Liver (tissue), 8 donors: ENCODE measurements at regions not wholly inside any gene's neighbourhood (a gene's known extent, or its start where the extent isn't known, plus 50 kb on each side); places are given as distances from the start of the nearest gene placed in this dataset.

ENCODE experiments used
- DNase-seq: peaks from one replicate; pipeline ENCODE4 v3.0.0-alpha.2; 2017; ENCODE audit warnings: low spot score
- H3K27ac ChIP-seq, 2 donors: one replicate each; pipeline ENCODE4 v1.7.0; 2013; ENCODE audit warnings: inconsistent platforms in 2 of 2, low read length in 2 of 2, control low read depth in 1 of 2, low read depth in 1 of 2, mild to moderate bottlenecking in 1 of 2
- H3K27me3 ChIP-seq, 4 donors: one replicate each; pipeline versions ENCODE4 v1.6.1 to v1.7.0; 2013; ENCODE audit warnings: low read length in 3 of 4, inconsistent platforms in 1 of 4, mild to moderate bottlenecking in 1 of 4, moderate library complexity in 1 of 4; ENCODE audit not compliant: control insufficient read depth in 4 of 4, insufficient read depth in 4 of 4
- H3K36me3 ChIP-seq, 4 donors: one replicate each; pipeline versions ENCODE4 v1.6.1 to v1.7.0; 2013; ENCODE audit warnings: low read length in 3 of 4, mild to moderate bottlenecking in 3 of 4, low read depth in 1 of 4, moderate library complexity in 1 of 4; ENCODE audit not compliant: control insufficient read depth in 4 of 4, insufficient read depth in 3 of 4
- H3K4me1 ChIP-seq, 4 donors: one replicate each; pipeline versions ENCODE4 v1.6.1 to v1.7.0; 2013; ENCODE audit warnings: low read length in 3 of 4, mild to moderate bottlenecking in 3 of 4, moderate library complexity in 1 of 4; ENCODE audit not compliant: control insufficient read depth in 4 of 4, insufficient read depth in 4 of 4
- H3K4me3 ChIP-seq, 3 donors: one replicate each; pipeline versions ENCODE4 v1.6.1 to v1.7.0; 2013; ENCODE audit warnings: low read length in 3 of 3, control low read depth in 1 of 3, low read depth in 1 of 3, mild to moderate bottlenecking in 1 of 3
- H3K9ac ChIP-seq, 2 donors: one replicate each; pipeline ENCODE4 v1.7.0; 2013; ENCODE audit warnings: low read length in 2 of 2, mild to moderate bottlenecking in 2 of 2, moderate library complexity in 2 of 2, control low read depth in 1 of 2, low read depth in 1 of 2
- H3K9me3 ChIP-seq, 4 donors: one replicate each; pipeline versions ENCODE4 v1.6.1 to v1.7.0; 2013; ENCODE audit warnings: low read length in 3 of 4; ENCODE audit not compliant: control insufficient read depth in 4 of 4
- ATF3 ChIP-seq: IDR thresholded peaks from 2 replicates; pipeline ENCODE4 v1.6.1; 2016; ENCODE audit warnings: antibody characterized with exemption
- CTCF ChIP-seq: fragments of 150-350 bp; IDR thresholded peaks from 2 replicates; pipeline ENCODE4 v1.5.1; 2017; ENCODE audit warnings: improper control_type of control experiment, low read depth, low read length; ENCODE audit not compliant: missing input control
- EGR1 ChIP-seq, 2 donors: IDR thresholded peaks; 2 replicates each; pipeline ENCODE4 v1.6.1; 2016 to 2018; ENCODE audit warnings: antibody characterized with exemption in 2 of 2, low read depth in 2 of 2
- FOXA1 ChIP-seq: IDR thresholded peaks from 2 replicates; pipeline ENCODE4 v1.6.1; 2016; ENCODE audit warnings: antibody characterized with exemption
- FOXA2 ChIP-seq: IDR thresholded peaks from 2 replicates; pipeline ENCODE4 v1.6.1; 2016; ENCODE audit warnings: antibody characterized with exemption
- GABPA ChIP-seq, 2 donors: IDR thresholded peaks in 1 of 2; conservative IDR thresholded peaks in 1 of 2; 2 replicates each; pipeline ENCODE4 v1.6.1; 2016; ENCODE audit warnings: antibody characterized with exemption in 2 of 2, mild to moderate bottlenecking in 1 of 2, moderate library complexity in 1 of 2
- HNF4A ChIP-seq, 2 donors: conservative IDR thresholded peaks; 2 replicates each; pipeline ENCODE4 v1.6.1; 2016; ENCODE audit warnings: antibody characterized with exemption in 2 of 2, mild to moderate bottlenecking in 2 of 2
- HNF4G ChIP-seq: IDR thresholded peaks from 2 replicates; pipeline ENCODE4 v1.6.1; 2016; ENCODE audit warnings: antibody characterized with exemption
- NR2F2 ChIP-seq: IDR thresholded peaks from 2 replicates; pipeline ENCODE4 v1.6.1; 2016; ENCODE audit warnings: antibody characterized with exemption
- RAD21 ChIP-seq, 2 donors: IDR thresholded peaks; 2 replicates each; pipeline ENCODE4 v1.6.1; 2016; ENCODE audit warnings: antibody characterized with exemption in 2 of 2, mild to moderate bottlenecking in 2 of 2
- RXRA ChIP-seq, 2 donors: IDR thresholded peaks; 2 replicates each; pipeline ENCODE4 v1.6.1; 2017 to 2018; ENCODE audit warnings: antibody characterized with exemption in 2 of 2, mild to moderate bottlenecking in 1 of 2
- SP1 ChIP-seq: IDR thresholded peaks from 2 replicates; pipeline ENCODE4 v1.6.1; 2018; ENCODE audit warnings: antibody characterized with exemption, mild to moderate bottlenecking
- TAF1 ChIP-seq: conservative IDR thresholded peaks from 2 replicates; pipeline ENCODE4 v1.6.1; 2016; ENCODE audit warnings: antibody characterized with exemption, mild to moderate bottlenecking
- YY1 ChIP-seq: IDR thresholded peaks from 2 replicates; pipeline ENCODE4 v1.6.1; 2016; ENCODE audit warnings: antibody characterized with exemption, mild to moderate bottlenecking
- WGBS: extraction: QIAGEN DNeasy Blood & Tissue Kit; methylation state at CpG from one replicate; pipeline ENCODE4 v1.1.7; 2013; 5-methylcytosine and 5-hydroxymethylcytosine counted together
- TF ChIP-seq, protein P1 (sequence below): IDR thresholded peaks from 2 replicates; pipeline ENCODE4 v1.6.1; 2016; ENCODE audit warnings: antibody characterized with exemption
- donor health status: healthy.
- donor health status: healthy.
- donor health status: healthy.
- donor health status: healthy.
- donor health status: healthy.

DNA sequence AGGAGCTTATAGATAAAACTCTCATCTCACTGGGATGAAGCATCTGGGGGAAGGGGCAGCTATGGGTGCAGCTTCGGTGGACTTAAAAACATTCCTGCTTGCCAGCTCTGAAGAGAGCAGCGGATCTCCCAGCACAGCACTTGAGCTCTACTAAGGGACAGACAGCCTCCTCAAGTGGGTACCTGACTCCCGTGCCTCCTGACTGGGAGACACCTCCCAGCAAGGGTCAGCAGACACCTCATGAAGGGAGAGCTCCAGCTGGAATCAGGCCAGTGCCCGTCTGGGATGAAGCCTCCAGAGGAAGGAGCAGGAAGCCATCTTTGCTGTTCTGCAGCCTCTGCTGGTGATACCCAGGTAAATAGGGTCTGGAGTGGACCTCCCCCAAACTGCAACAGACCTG lies 345.2 kb upstream of the SYT1 start:
- no peak for TF ChIP-seq SP1
- TF ChIP-seq GABPA (IDR thresholded peaks at IDR 0.05 in 1 of 2, conservative IDR thresholded peaks at IDR 0.05 in 1 of 2): no peak
- no peak for TF ChIP-seq NR2F2
- TF ChIP-seq, protein P1, sequence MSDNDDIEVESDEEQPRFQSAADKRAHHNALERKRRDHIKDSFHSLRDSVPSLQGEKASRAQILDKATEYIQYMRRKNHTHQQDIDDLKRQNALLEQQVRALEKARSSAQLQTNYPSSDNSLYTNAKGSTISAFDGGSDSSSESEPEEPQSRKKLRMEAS: no peak
- TF ChIP-seq RXRA (IDR thresholded peaks at IDR 0.05): no peak
- DNase-seq: no peak

DNA sequence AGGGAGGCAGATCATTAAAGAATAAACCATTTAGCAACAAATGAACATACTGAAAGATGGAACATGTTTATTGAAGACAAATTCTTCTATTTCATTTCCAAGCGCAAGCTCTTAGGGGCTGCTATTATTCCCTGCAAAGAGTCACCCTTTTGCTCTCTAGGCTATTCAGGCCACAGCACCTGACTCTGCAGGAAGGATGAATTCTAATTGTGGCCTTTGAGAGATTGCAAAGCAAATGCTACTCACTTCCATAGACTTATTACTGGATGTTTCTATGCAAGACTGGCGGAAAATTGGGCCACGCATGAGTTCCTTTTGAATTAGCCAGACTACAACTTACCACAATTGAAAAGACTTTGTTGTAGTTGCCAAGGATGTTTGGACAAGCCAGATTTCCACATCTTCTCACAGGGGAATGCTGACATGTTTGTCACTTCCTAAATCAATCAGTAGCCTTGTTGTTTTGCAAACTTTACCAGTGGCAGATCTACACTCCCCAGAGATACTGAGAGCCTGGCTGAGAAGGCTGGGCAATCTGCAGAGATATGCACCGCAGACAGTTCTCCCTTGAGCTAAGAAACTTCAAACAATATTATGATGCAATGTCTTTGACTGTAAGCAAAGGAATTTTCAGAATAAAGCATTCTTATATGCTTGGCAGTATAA lies 334.3 kb upstream of the SYT1 start:
- H3K4me1 ChIP-seq: no peaks in the 10 kb centered on the region
- no peaks in the 10 kb centered on the region for H3K27me3 ChIP-seq
- no peak overlapping the region for H3K9ac ChIP-seq
- no peaks in the 10 kb centered on the region for H3K36me3 ChIP-seq
- H3K27ac ChIP-seq: no peak overlapping the region
- TF ChIP-seq FOXA2 (no peak), EGR1 (IDR thresholded peaks at IDR 0.05; ENCODE audit: low read depth in 2 of 2) (no peak), RXRA (IDR thresholded peaks at IDR 0.05) (no peak), RAD21 (IDR thresholded peaks at IDR 0.05) (no peak), ATF3 (no peak), CTCF (no peak), TAF1 (no peak), FOXA1 (no peak), YY1 (no peak), NR2F2 (no peak), HNF4A (conservative IDR thresholded peaks at IDR 0.05) (no peak), SP1 (no peak), HNF4G (no peak)
- H3K9me3 ChIP-seq: no peaks in the 10 kb centered on the region
- no peak for DNase-seq
- 69% methylated on average over 4 of the region's 4 CpGs for WGBS
- no peak overlapping the region for H3K4me3 ChIP-seq

More for the DNA sequence above, 345.2 kb upstream of the SYT1 start:
- H3K27ac ChIP-seq: no peak overlapping the region
- no peak overlapping the region for H3K4me3 ChIP-seq
- no peaks in the 10 kb centered on the region for H3K36me3 ChIP-seq
- H3K9me3 ChIP-seq: no peaks in the 10 kb centered on the region
- no peaks in the 10 kb centered on the region for H3K27me3 ChIP-seq
- H3K4me1 ChIP-seq: no peaks in the 10 kb centered on the region
- H3K9ac ChIP-seq: no peak overlapping the region
- 78% methylated on average over 4 of the region's 4 CpGs for WGBS

- H3K4me1 ChIP-seq: no peaks in the 10 kb centered on the region
- no peak for DNase-seq
- H3K9ac ChIP-seq: no peak overlapping the region
- no peaks in the 10 kb centered on the region for H3K9me3 ChIP-seq
- H3K4me3 ChIP-seq: no peak overlapping the region
- TF ChIP-seq FOXA2 (no peak), NR2F2 (no peak), FOXA1 (no peak), GABPA (IDR thresholded peaks at IDR 0.05 in 1 of 2, conservative IDR thresholded peaks at IDR 0.05 in 1 of 2) (no peak), ATF3 (no peak), HNF4A (conservative IDR thresholded peaks at IDR 0.05) (no peak)
- TF ChIP-seq, protein P1: no peak
- no peak overlapping the region for H3K27ac ChIP-seq
- WGBS: 57% methylated on average over 2 of the region's 2 CpGs
- no peaks in the 10 kb centered on the region for H3K27me3 ChIP-seq
- no peaks in the 10 kb centered on the region for H3K36me3 ChIP-seq
Measured at GRCh38 chr12:78531831-78532458, 332.6 kb upstream of the SYT1 start.
